Progenitor cell of endocrine pancreas (in vitro differentiated cells): ENCODE measurements at regions not wholly inside any gene's neighbourhood (a gene's known extent, or its start where the extent isn't known, plus 50 kb on each side); places are given as distances from the start of the nearest gene placed in this dataset.

Experiments
- DNase-seq: peaks from one replicate; pipeline ENCODE4 v3.0.0; 2021; ENCODE audit warnings: low spot score; ENCODE audit not compliant: unreplicated experiment
- H3K27ac Mint-ChIP-seq: 2 replicates; pipeline ENCODE4 v1.8.0; 2021; ENCODE audit warnings: mild to moderate bottlenecking, moderate library complexity, mixed read lengths
- H3K27me3 Mint-ChIP-seq: 2 replicates; pipeline ENCODE4 v1.8.0; 2021; ENCODE audit warnings: mixed read lengths
- H3K36me3 Mint-ChIP-seq: 2 replicates; pipeline ENCODE4 v1.8.0; 2022; ENCODE audit warnings: mixed read lengths; ENCODE audit not compliant: insufficient read depth
- H3K4me1 Mint-ChIP-seq: 2 replicates; pipeline ENCODE4 v1.8.0; 2021; ENCODE audit warnings: low read depth, mixed read lengths
- H3K4me3 Mint-ChIP-seq: 2 replicates; pipeline ENCODE4 v1.8.0; 2021; ENCODE audit warnings: low read depth, mild to moderate bottlenecking, moderate library complexity, mixed read lengths
- H3K9me3 Mint-ChIP-seq: 2 replicates; pipeline ENCODE4 v1.8.0; 2021; ENCODE audit warnings: low read depth, mixed read lengths
- TF ChIP-seq, protein P1 (sequence below): fragments of 200-600 bp; sonication (generic); IDR thresholded peaks from one replicate; pipeline ENCODE4 v1.5.0; 2021; ENCODE audit warnings: antibody characterized with exemption, mild to moderate bottlenecking; ENCODE audit not compliant: unreplicated experiment

DNA sequence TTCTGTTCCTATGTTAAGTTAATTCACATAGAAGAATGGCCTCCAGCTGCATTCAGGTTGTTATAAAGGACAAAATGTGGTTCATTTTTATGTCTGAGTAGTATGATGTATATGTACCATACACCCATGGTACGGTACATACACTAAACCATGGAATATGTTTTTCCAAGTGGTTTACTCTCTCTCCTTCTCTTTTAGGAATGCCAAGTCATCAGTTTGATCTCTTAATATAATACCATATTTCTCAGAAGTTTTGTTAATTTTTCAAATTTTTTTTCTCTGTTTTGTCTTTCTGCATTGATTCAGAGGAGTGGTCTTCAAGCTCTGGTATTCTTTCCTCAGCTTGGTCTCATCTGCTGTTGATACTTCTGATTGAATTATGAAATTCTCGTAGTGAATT is 230.9 kb downstream of the DSEL start:
- DNase-seq: no peak
- Mint-ChIP-seq H3K27ac (no peak overlapping the region), H3K27me3 (peaks cover 8% of the 10 kb centered on the region), H3K4me1 (peaks cover 4% of the 10 kb centered on the region), H3K9me3 (no peaks in the 10 kb centered on the region), H3K4me3 (no peak overlapping the region), H3K36me3 (no peaks in the 10 kb centered on the region)
- TF ChIP-seq, protein P1, sequence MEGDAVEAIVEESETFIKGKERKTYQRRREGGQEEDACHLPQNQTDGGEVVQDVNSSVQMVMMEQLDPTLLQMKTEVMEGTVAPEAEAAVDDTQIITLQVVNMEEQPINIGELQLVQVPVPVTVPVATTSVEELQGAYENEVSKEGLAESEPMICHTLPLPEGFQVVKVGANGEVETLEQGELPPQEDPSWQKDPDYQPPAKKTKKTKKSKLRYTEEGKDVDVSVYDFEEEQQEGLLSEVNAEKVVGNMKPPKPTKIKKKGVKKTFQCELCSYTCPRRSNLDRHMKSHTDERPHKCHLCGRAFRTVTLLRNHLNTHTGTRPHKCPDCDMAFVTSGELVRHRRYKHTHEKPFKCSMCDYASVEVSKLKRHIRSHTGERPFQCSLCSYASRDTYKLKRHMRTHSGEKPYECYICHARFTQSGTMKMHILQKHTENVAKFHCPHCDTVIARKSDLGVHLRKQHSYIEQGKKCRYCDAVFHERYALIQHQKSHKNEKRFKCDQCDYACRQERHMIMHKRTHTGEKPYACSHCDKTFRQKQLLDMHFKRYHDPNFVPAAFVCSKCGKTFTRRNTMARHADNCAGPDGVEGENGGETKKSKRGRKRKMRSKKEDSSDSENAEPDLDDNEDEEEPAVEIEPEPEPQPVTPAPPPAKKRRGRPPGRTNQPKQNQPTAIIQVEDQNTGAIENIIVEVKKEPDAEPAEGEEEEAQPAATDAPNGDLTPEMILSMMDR: no peak

DNA sequence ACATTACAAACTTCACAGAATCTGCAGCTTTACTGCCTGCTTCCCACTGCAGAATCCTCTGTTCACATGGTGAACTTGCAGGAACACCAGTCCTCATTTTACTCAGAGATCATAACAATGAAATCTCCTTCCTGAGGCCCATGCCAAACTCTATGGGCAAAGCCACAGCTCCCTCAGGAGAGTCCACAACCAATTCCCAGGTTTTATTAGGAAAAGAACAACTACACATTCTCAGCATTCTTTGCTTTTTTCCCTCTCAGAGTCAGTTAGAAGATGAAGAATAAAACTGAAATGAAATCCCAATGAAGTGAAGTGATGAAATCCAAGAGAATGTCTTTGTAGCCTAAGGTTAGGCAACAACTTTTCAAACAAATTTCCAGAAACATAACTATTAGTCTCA is 233.7 kb downstream of the DSEL start:
- Mint-ChIP-seq H3K9me3 (no peaks in the 10 kb centered on the region), H3K27ac (no peak overlapping the region), H3K36me3 (no peaks in the 10 kb centered on the region), H3K4me1 (peaks cover 8% of the 10 kb centered on the region), H3K4me3 (no peak overlapping the region), H3K27me3 (peaks cover 17% of the 10 kb centered on the region)
- TF ChIP-seq, protein P1: no peak
- no peak for DNase-seq

DNA sequence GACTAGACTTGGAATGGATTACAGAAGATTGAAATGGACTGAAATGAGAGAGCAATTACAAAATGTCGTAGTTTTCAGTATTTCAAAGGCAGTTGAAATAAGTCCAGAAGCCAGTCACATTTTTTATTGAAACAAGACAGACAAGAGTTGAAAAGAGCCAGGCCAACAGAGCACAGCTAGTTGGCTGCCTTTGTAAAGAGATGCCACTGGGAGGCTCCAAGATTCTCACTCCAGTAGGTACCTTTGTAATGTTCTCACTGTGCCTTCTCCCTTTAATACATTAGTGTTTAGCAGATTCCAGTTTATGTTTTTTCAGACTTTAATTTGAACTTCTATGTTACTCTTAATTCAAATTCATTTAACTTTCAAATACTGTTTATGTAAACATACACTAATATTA is 234.8 kb downstream of the DSEL start:
- Mint-ChIP-seq H3K27ac (no peak overlapping the region), H3K36me3 (no peaks in the 10 kb centered on the region), H3K27me3 (peaks cover 15% of the 10 kb centered on the region), H3K4me3 (no peak overlapping the region), H3K4me1 (peaks cover 6% of the 10 kb centered on the region), H3K9me3 (no peaks in the 10 kb centered on the region)
- DNase-seq: no peak
- TF ChIP-seq, protein P1: no peak

DNA sequence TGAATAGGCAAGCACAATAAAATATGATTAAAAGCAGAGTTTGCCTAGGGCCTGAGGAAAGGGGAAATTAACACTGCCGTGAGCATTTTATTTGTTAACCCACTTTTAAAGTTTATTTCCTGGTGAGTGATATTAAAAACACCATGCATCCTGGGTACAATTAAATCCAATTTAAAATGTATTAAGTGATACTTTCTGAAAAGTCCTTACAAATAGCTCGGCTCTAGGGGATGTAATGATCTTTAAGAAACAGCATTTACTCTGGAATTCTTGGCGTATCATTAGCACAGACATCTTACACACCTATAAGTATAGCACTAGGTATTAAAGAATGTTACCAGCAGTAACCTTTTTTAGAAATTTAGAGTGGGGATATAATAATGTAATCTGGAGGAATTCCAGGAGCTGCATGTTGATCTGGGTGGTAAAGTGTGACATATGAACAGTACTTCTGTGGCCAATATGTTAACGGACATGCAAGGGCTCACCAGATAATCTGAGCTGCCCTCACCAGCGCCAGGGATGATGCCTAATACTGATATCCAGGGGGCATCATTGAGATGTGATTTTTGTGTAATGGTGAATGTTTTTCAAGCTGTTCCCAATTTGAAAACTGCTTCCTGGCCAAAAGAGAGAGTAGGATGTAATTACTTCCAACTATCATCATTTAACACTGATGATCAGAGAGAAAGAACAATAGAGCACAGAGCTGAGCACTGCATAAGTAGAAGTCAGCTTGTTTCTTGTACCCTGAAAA is 235.9 kb downstream of the DSEL start:
- Mint-ChIP-seq H3K36me3 (no peaks in the 10 kb centered on the region), H3K9me3 (no peaks in the 10 kb centered on the region), H3K4me1 (peaks cover 6% of the 10 kb centered on the region), H3K4me3 (no peak overlapping the region), H3K27ac (no peak overlapping the region), H3K27me3 (peaks cover 12% of the 10 kb centered on the region)
- no peak for DNase-seq
- TF ChIP-seq, protein P1: no peak

DNA sequence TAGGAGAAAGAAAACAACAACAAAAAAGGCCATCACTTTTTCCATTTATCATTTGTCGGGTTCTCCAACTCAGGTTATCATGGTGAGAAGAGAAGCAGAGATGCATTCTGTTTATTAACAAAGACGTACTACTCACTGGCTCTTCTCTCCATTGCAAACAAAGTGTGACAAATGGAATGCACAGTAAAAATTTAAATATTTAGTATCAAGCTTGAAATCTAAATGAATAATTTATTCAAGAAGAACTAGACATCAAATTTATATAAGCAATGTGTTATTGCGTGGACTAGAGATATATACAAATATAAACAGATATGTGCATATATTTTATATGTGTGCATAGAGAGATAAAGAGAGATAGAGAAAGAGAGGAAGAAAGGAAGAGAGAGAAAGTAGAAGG is 236.5 kb downstream of the DSEL start:
- Mint-ChIP-seq H3K27me3 (peaks cover 12% of the 10 kb centered on the region), H3K36me3 (no peaks in the 10 kb centered on the region), H3K4me1 (peaks cover 6% of the 10 kb centered on the region), H3K27ac (no peak overlapping the region), H3K9me3 (no peaks in the 10 kb centered on the region), H3K4me3 (no peak overlapping the region)
- no peak for DNase-seq
- TF ChIP-seq, protein P1: no peak
